ENCODE measurements at regions not wholly inside any gene's neighbourhood (a gene's known extent, or its start where the extent isn't known, plus 50 kb on each side); places are given as distances from the start of the nearest gene placed in this dataset.
"Not testable (repeated sequence)": the region's sequence is repeated elsewhere in the genome, so short reads cannot be mapped to it uniquely, and the experiment has no call there.

- H3K9me3 Mint-ChIP-seq, CTCF ChIA-PET, H3K27ac Mint-ChIP-seq, H3K4me3 Mint-ChIP-seq, DNase-seq, H3K4me1 Mint-ChIP-seq, H3K36me3 Mint-ChIP-seq: not testable (repeated sequence)
- H3K27me3 Mint-ChIP-seq: peaks cover 12% of the 10 kb centered on the region
Observed at GRCh38 chr13:40054422-40054821, 399.0 kb downstream of the COG6 start.

GRCh38 chr13:40056898-40057619 lies 401.6 kb downstream of the COG6 start:
- Mint-ChIP-seq H3K4me3 (no peak overlapping the region), H3K9me3 (no peaks in the 10 kb centered on the region), H3K4me1 (no peaks in the 10 kb centered on the region), H3K27ac (no peak overlapping the region), H3K36me3 (no peaks in the 10 kb centered on the region), H3K27me3 (peaks cover 5% of the 10 kb centered on the region)
- CTCF ChIA-PET: no interaction called here
- no peak for DNase-seq

- Mint-ChIP-seq H3K9me3 (no peaks in the 10 kb centered on the region), H3K27me3 (peaks cover 4% of the 10 kb centered on the region), H3K36me3 (no peaks in the 10 kb centered on the region), H3K27ac (no peak overlapping the region), H3K4me1 (peaks cover 3% of the 10 kb centered on the region), H3K4me3 (no peak overlapping the region)
- no peak for DNase-seq
- CTCF ChIA-PET: interaction anchor here (1.1 kb wide), 1 partner anchor 11 kb away, joined by 3 read pairs; no protein-coding TSS in a partner anchor
Observed at GRCh38 chr13:40058757-40059236, 403.3 kb downstream of the COG6 start.

DNA sequence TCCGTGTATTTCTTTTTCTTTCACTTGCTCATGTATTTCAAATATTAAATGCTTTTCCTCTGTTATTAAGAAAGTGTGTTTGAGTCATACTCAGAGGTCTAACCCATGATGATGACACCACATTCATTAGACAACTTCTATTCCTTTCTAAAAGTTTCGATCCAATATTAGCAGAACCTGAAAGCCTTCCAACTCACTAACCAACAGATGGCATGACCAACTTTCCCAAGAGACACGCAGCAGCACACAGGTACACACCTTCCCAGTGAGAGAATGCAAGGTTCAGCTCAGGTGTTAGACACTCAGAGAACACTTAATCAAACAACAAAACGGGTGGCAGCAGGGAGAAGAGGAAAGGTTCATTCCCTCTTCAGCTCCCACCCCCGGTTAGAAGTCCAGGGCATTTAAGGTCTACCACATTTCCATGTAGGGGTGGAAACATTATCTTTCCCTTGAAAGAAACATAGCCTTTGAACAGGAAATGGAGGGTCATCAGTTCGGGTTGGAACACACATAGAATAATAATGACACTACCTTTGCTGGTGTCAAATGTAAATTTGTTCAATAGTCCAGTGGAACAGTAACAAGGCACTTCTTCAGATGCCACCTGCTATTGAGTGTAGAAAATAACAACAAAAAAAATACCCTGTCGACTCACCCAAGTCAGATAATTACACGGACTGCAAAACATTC lies 404.2 kb downstream of the COG6 start:
- Mint-ChIP-seq H3K27ac (no peak overlapping the region), H3K9me3 (no peaks in the 10 kb centered on the region), H3K27me3 (peaks cover 4% of the 10 kb centered on the region), H3K36me3 (no peaks in the 10 kb centered on the region), H3K4me3 (no peak overlapping the region), H3K4me1 (peaks cover 5% of the 10 kb centered on the region)
- CTCF ChIA-PET: interaction anchor here (0.7 to 2.0 kb wide), 3 partner anchors 10 to 376 kb away, joined by 3 to 7 read pairs (median 3); no protein-coding TSS in a partner anchor
- no peak for DNase-seq

DNA sequence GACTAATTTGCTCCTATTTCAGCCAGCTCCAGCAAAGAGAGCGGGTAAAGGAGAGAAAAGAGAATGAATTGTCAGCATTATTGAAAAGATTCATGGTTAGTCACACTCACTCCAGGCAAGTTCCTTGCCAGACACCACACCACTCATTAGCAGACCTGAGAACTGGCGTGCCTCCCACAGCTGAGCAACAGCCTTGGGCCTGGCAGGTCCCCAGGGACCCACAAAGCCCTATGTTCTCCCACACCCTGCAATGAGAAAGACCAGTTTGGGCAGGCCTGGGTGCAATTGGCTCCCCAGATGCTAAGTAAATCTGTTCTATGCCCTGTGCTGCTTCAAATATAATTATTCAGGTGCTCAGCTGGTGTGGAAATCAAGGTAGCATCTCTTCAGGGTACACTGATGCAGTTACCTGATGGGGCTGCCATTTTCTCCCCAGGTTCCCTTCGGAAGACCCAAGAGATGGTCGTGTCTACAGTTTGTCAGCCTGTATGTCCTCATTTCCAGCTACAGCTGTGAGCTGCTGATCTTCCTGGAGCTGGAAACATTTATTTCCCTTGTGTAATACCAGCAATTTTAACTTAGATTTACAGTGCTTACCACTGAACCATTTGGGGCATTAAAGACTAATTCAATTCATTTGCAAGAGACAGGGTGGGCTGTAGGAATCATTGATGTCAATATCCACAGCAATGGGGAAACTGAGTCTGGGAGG lies 405.0 kb downstream of the COG6 start:
- no peak for DNase-seq
- no peak overlapping the region for H3K4me3 Mint-ChIP-seq

DNA sequence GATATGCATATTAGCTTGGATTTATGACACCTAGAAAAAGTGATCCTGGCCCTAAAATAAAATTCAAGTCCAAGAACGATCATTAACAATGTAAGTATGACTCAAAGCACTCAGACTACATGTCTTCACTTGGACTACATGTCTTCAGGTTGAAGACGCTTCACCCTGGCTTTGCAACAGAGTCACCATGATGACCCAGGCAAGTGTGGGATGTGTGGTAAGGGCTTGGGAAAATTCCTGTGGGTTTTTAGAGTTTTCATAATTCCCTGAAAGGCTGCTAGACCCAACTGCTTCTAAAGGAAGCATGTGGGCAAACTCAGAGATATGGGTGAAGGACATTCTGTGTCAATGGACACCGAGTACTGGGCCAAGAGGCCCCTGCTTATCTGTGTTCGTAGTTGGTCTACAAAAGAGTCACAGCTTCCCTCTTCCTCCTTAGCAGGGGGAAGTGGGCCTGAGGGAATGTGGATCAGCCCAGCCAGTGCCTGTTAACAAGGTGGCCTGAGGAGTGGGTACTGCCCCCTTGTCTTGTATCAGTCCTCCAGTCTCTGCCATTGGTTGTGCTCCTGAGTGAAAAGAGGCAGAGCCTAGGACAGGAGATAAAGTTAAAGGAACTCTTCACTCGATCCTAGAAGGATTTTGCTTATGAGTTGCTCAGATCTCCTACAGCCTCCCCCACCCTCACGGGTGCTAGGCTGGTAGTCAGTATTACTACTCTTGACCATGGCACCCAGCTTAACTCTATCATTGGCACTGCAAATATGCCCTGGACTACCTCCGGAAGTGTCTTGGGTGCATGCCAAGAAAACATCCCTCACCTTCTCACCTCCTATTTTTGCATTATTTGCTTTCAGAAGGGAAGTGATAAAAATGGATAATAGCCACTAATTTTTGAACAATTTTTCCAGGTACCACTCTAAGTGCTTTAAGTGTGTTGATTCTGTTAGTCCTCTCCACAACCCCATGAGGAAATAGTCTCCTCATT lies 406.3 kb downstream of the COG6 start:
- Mint-ChIP-seq H3K4me3 (no peak overlapping the region), H3K27ac (no peak overlapping the region), H3K36me3 (no peaks in the 10 kb centered on the region), H3K27me3 (no peaks in the 10 kb centered on the region), H3K9me3 (no peaks in the 10 kb centered on the region), H3K4me1 (peaks cover 5% of the 10 kb centered on the region)
- CTCF ChIA-PET: interaction anchor here (1.4 to 2.0 kb wide), 2 partner anchors 7 to 119 kb away, joined by 4 to 7 read pairs; no protein-coding TSS in a partner anchor
- DNase-seq: no peak

More for the DNA sequence above, 405.0 kb downstream of the COG6 start:
- Mint-ChIP-seq H3K4me1 (peaks cover 5% of the 10 kb centered on the region), H3K27me3 (peaks cover 4% of the 10 kb centered on the region), H3K36me3 (no peaks in the 10 kb centered on the region), H3K9me3 (no peaks in the 10 kb centered on the region), H3K27ac (no peak overlapping the region)
- CTCF ChIA-PET: interaction anchor here (0.7 to 2.0 kb wide), 3 partner anchors 9 to 377 kb away, joined by 3 to 7 read pairs (median 4); no protein-coding TSS in a partner anchor

DNA sequence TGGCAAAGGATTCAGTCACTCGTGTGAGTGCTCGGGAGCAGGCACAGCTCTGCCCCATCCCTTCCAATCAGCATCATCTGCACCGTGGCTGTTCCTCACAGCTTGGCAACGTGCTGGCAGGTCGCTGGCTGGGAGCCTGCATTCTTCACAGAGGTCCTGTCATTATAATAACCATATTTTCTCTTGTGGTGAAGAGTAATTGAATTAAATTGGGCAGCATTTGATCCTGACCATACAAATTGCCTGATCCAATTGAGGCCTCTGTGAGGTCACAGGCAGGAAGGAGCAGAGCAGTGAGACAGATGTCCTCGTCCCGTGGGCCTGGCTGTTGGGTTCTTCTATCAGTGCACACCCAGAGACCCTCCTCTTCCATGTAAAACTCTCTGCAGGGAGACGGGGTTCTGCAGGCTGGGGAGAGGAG lies 407.8 kb downstream of the COG6 start:
- no peaks in the 10 kb centered on the region for H3K36me3 Mint-ChIP-seq
- H3K4me3 Mint-ChIP-seq: no peak overlapping the region
- CTCF ChIA-PET: no interaction called here
- no peaks in the 10 kb centered on the region for H3K27me3 Mint-ChIP-seq
- H3K27ac Mint-ChIP-seq: no peak overlapping the region
- no peak for DNase-seq
- H3K9me3 Mint-ChIP-seq: no peaks in the 10 kb centered on the region
- peaks cover 5% of the 10 kb centered on the region for H3K4me1 Mint-ChIP-seq

DNA sequence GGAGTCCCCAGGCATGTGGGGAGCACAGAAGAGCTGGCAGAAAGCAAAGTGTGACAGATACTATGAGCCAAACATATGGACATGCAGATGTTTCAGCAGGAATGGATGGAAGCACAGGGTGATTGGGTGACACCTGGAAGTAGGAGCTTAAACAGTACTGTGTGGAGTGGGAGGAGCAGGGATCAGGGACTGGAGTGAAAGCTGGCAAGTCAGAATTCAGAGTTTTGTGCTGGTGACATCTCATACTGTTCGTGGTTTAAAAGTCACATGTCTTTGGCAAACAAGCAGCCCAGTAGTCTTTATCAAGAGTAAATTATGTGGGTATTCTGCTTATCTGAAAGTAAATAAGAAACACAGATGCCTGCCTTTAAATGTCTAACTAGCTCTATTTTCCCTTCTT lies 408.2 kb downstream of the COG6 start:
- DNase-seq: no peak
- Mint-ChIP-seq H3K4me3 (no peak overlapping the region), H3K36me3 (no peaks in the 10 kb centered on the region), H3K27me3 (no peaks in the 10 kb centered on the region), H3K4me1 (peaks cover 5% of the 10 kb centered on the region), H3K9me3 (no peaks in the 10 kb centered on the region), H3K27ac (no peak overlapping the region)
- CTCF ChIA-PET: interaction anchor here (1.0 kb wide), 1 partner anchor 255 kb away, joined by 3 read pairs; no protein-coding TSS in a partner anchor

GRCh38 chr13:40064154-40065097 lies 409.0 kb downstream of the COG6 start:
- peaks cover 11% of the 10 kb centered on the region for H3K4me1 Mint-ChIP-seq
- H3K4me3 Mint-ChIP-seq: no peak overlapping the region
- CTCF ChIA-PET: interaction anchor here (1.0 kb wide), 1 partner anchor 254 kb away, joined by 3 read pairs; no protein-coding TSS in a partner anchor
- no peaks in the 10 kb centered on the region for H3K27me3 Mint-ChIP-seq
- H3K9me3 Mint-ChIP-seq: no peaks in the 10 kb centered on the region
- H3K27ac Mint-ChIP-seq: no peak overlapping the region
- H3K36me3 Mint-ChIP-seq: no peaks in the 10 kb centered on the region
- DNase-seq: no peak

DNA sequence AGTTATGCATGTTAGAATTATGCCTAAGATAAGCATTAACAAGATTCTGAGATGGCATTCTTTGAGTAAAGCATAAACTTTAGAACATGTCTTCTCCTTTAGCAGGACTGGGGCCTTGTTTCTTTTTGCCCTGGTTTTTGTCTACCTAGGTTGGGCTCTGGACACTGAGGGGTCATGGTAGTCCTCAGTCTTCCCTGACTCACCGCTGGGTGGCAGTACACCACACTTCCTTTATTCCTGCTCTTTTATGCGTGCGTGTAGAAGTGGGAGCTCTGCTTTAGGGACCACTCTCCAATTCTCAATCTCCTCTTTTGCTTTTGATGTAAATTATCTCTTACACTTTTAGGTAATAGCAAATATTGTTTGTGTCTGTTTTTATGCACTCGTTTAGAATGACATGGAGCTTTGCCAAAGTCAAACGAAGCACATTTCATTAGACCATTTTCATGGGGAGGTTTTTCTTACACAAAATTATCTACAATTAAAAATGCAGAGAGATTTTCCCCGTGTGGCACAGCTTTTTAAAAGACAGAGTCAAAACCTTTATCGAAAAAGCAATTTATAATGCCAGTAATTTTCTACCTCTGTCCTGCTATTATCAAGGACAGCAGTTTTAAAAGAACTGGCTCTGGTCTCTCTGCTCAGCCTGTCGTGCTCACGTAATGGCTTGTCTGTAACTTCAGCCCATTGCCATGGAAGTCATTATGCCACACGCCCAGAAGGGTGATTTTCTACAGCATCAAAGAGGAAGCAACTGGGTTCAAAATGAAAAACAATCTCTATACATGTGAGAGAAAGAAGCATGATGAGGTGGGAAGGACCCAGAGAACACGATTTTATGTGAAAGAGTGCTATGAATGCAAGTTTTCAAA lies 413.9 kb downstream of the COG6 start:
- DNase-seq: peak; percentile 79
- Mint-ChIP-seq H3K4me1 (peaks cover 23% of the 10 kb centered on the region), H3K36me3 (no peaks in the 10 kb centered on the region), H3K27me3 (no peaks in the 10 kb centered on the region), H3K4me3 (no peak overlapping the region), H3K9me3 (no peaks in the 10 kb centered on the region), H3K27ac (peak overlapping the region; percentile 1)
- CTCF ChIA-PET: interaction anchor here (0.6 to 3.6 kb wide), 40 partner anchors 8 to 617 kb away, joined by 3 to 25 read pairs (median 4); no protein-coding TSS in a partner anchor

GRCh38 chr13:40070357-40070756 lies 414.9 kb downstream of the COG6 start:
- no peaks in the 10 kb centered on the region for H3K9me3 Mint-ChIP-seq
- no peak overlapping the region for H3K27ac Mint-ChIP-seq
- no peaks in the 10 kb centered on the region for H3K27me3 Mint-ChIP-seq
- no peak for DNase-seq
- H3K4me3 Mint-ChIP-seq: no peak overlapping the region
- H3K4me1 Mint-ChIP-seq: peaks cover 23% of the 10 kb centered on the region
- CTCF ChIA-PET: interaction anchor here (1.0 to 3.0 kb wide), 8 partner anchors 10 to 616 kb away, joined by 3 to 25 read pairs (median 4); no protein-coding TSS in a partner anchor
- no peaks in the 10 kb centered on the region for H3K36me3 Mint-ChIP-seq
